Jurkat, Clone E6-1 (cell line): ENCODE measurements at regions not wholly inside any gene's neighbourhood (a gene's known extent, or its start where the extent isn't known, plus 50 kb on each side); places are given as distances from the start of the nearest gene placed in this dataset.

Experiments
- DNase-seq: peaks from one replicate; pipeline ENCODE4 v3.0.0-alpha.2; 2011; ENCODE audit warnings: low read depth, low spot score
- H3K4me3 ChIP-seq: 2 replicates; pipeline ENCODE4 v1.5.1; 2011; ENCODE audit warnings: mild to moderate bottlenecking, low read length, control low read depth, moderate library complexity

- DNase-seq = no peak
- no peak overlapping the region for H3K4me3 ChIP-seq
Measured at GRCh38 chr1:80769208-80769750, 1031.5 kb upstream of the ADGRL2 start.

GRCh38 chr1:80767711-80768110, 1033.0 kb upstream of the ADGRL2 start:
- DNase-seq = no peak
- no peak overlapping the region for H3K4me3 ChIP-seq

GRCh38 chr1:80759354-80759753, 1041.4 kb upstream of the ADGRL2 start:
- H3K4me3 ChIP-seq = no peak overlapping the region
- DNase-seq = no peak

- H3K4me3 ChIP-seq = no peak overlapping the region
- DNase-seq = no peak
Measured at GRCh38 chr1:80755944-80756343, 1044.8 kb upstream of the ADGRL2 start.

GRCh38 chr1:80751204-80751603, 1049.5 kb upstream of the ADGRL2 start:
- no peak for DNase-seq
- no peak overlapping the region for H3K4me3 ChIP-seq

GRCh38 chr1:80731241-80731894, 1069.4 kb upstream of the ADGRL2 start:
- no peak overlapping the region for H3K4me3 ChIP-seq
- no peak for DNase-seq

- no peak overlapping the region for H3K4me3 ChIP-seq
Measured at GRCh38 chr1:80722611-80723010, 1078.1 kb upstream of the ADGRL2 start.

GRCh38 chr1:80706526-80706925, 1094.2 kb upstream of the ADGRL2 start:
- H3K4me3 ChIP-seq = no peak overlapping the region
- no peak for DNase-seq

More at GRCh38 chr1:80722611-80723010, 1078.1 kb upstream of the ADGRL2 start:
- no peak for DNase-seq

GRCh38 chr1:80678438-80678837, 1122.3 kb upstream of the ADGRL2 start:
- no peak for DNase-seq
- no peak overlapping the region for H3K4me3 ChIP-seq

- no peak for DNase-seq
- no peak overlapping the region for H3K4me3 ChIP-seq
Measured at GRCh38 chr1:80675454-80675853, 1125.3 kb upstream of the ADGRL2 start.

GRCh38 chr1:80673935-80674597, 1126.7 kb upstream of the ADGRL2 start:
- H3K4me3 ChIP-seq = no peak overlapping the region
- DNase-seq = no peak

GRCh38 chr1:80668372-80668771, 1132.4 kb upstream of the ADGRL2 start:
- no peak for DNase-seq
- H3K4me3 ChIP-seq = no peak overlapping the region

GRCh38 chr1:80666073-80666472, 1134.7 kb upstream of the ADGRL2 start:
- DNase-seq = no peak
- no peak overlapping the region for H3K4me3 ChIP-seq

- DNase-seq = no peak
- no peak overlapping the region for H3K4me3 ChIP-seq
Measured at GRCh38 chr1:80659161-80659560, 1141.6 kb upstream of the ADGRL2 start.

GRCh38 chr1:80657707-80658106, 1143.0 kb upstream of the ADGRL2 start:
- no peak overlapping the region for H3K4me3 ChIP-seq
- no peak for DNase-seq

GRCh38 chr1:80657044-80657643, 1143.6 kb upstream of the ADGRL2 start:
- no peak overlapping the region for H3K4me3 ChIP-seq
- no peak for DNase-seq

GRCh38 chr1:80656641-80657040, 1144.1 kb upstream of the ADGRL2 start:
- no peak for DNase-seq

GRCh38 chr1:80656014-80656636, 1144.6 kb upstream of the ADGRL2 start:
- DNase-seq = no peak
- no peak overlapping the region for H3K4me3 ChIP-seq

More at GRCh38 chr1:80656641-80657040, 1144.1 kb upstream of the ADGRL2 start:
- no peak overlapping the region for H3K4me3 ChIP-seq

- no peak for DNase-seq
- H3K4me3 ChIP-seq = no peak overlapping the region
Measured at GRCh38 chr1:80646053-80646452, 1154.7 kb upstream of the ADGRL2 start.

- no peak overlapping the region for H3K4me3 ChIP-seq
- no peak for DNase-seq
Measured at GRCh38 chr1:80645621-80646020, 1155.1 kb upstream of the ADGRL2 start.
